ENCODE measurements at regions not wholly inside any gene's neighbourhood (a gene's known extent, or its start where the extent isn't known, plus 50 kb on each side); places are given as distances from the start of the nearest gene placed in this dataset.
"Not testable (repeated sequence)": the region's sequence is repeated elsewhere in the genome, so short reads cannot be mapped to it uniquely, and the experiment has no call there.

DNA sequence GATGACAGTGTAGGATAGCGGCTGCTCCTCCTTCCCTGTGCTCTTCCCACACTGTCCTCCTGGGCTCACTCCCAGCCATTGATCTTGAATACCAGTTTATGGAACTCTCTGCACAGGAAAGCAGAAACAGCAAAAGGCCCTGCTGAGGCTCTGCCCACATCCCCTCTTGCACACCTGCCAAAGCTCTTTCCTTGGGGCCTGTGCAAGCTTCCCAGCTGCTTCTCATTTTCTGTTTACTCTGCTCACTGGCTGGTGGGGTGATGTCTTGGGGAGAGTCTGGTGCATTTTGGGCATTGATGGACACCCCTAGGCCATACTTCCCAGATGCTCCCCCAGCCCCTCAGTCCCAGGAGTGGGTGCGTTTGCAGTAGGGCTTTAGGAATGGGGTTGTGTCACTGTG, 361.8 kb downstream of the TMEM121 start:
- FAIRE-seq (no peak), DNase-seq (ENCODE audit: insufficient read length, low spot score) (no peak)
- TF ChIP-seq, protein P1, sequence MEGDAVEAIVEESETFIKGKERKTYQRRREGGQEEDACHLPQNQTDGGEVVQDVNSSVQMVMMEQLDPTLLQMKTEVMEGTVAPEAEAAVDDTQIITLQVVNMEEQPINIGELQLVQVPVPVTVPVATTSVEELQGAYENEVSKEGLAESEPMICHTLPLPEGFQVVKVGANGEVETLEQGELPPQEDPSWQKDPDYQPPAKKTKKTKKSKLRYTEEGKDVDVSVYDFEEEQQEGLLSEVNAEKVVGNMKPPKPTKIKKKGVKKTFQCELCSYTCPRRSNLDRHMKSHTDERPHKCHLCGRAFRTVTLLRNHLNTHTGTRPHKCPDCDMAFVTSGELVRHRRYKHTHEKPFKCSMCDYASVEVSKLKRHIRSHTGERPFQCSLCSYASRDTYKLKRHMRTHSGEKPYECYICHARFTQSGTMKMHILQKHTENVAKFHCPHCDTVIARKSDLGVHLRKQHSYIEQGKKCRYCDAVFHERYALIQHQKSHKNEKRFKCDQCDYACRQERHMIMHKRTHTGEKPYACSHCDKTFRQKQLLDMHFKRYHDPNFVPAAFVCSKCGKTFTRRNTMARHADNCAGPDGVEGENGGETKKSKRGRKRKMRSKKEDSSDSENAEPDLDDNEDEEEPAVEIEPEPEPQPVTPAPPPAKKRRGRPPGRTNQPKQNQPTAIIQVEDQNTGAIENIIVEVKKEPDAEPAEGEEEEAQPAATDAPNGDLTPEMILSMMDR (IDR thresholded peaks at IDR 0.05; ENCODE audit: insufficient read depth, missing control alignments): no peak

DNA sequence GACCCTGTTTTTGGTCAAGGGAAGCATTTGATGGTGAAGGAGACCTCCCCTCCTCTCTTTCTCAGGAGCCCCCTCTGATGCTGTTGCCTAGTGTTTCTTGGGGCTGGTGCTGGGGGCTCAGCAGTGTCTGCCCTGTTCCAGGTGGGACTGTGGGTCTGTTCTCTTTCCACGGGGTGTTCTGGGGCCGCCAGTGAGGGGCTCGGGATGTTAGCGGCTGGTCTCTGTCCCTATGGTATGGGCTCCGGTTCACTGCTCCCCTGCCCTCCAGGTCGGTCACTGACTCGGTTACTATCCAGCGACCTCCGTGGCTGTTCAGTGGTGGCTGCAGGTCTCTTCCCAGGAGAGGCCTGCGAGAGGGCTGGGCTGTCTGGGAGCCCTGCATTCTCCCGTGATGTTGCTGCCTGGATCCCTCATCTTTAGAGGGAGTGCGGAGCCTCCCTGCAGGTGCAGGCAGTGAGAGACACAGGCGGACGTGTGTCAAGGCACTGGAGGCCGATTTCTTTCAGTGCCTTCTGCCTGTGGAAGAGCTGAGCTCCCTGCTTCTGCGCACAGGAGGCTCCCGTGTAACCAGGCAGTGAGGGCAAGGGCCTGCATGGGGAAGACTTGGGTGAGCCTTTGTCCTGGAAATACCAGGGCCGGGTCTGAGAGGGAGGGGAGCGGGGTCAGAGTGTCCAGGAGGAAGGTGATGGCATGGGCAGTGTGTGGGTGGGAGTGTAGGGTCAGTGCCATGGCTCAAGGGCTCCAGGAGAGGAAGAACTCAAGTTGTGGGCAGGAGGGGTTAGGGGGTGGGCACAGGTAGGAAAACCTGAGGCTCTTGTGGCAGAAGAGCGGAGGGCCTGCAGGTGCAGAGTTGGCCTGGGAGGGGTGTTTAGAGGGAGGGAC, 362.6 kb downstream of the TMEM121 start:
- FAIRE-seq: no peak

DNA sequence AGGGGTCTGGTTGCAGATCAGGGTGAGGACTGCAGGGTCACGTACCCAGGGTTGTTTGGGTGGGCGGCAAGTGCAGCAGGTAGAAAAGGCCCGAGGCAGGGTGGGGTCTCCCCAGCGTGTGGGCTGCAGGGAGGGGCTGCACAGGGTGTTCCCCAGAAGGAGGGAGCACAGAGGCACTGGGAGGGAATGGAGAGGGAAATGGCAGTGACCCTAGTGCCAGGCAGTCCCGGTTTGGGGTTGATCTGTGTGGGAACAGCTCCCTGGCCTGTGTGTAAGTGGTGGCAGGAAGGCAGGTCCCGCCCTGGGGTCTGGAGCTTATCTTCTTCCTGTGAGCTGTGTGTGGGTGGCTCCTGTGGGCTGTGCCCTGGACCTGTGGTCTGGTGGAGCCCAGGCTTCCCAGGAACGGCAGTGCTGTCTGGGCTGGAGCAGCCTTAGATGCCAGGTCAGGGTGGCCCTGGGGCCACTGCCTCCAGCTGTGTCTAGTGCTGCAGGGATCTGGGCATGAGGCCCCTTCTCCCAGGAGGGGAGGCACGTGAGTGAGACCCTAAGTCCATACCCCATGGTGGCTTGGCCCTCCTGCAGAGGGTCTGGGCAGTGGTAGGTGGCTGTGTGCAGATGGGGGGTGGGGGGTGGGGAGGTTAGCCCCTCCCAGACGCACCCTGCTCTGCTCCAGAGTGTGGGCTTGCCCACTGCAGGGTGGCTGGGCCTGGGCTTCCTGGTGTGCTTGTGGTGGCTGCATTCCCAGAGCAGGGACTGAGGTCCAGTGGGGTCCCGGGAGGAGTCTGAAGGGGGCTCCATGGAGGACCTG, 363.5 kb downstream of the TMEM121 start:
- no peak for FAIRE-seq
- DNase-seq (ENCODE audit: insufficient read length, low spot score): no peak
- TF ChIP-seq, protein P1 (IDR thresholded peaks at IDR 0.05; ENCODE audit: insufficient read depth, missing control alignments): no peak

More for the DNA sequence above, 362.6 kb downstream of the TMEM121 start:
- TF ChIP-seq, protein P1 (IDR thresholded peaks at IDR 0.05; ENCODE audit: insufficient read depth, missing control alignments): no peak
- no peak for DNase-seq (ENCODE audit: insufficient read length, low spot score)

DNA sequence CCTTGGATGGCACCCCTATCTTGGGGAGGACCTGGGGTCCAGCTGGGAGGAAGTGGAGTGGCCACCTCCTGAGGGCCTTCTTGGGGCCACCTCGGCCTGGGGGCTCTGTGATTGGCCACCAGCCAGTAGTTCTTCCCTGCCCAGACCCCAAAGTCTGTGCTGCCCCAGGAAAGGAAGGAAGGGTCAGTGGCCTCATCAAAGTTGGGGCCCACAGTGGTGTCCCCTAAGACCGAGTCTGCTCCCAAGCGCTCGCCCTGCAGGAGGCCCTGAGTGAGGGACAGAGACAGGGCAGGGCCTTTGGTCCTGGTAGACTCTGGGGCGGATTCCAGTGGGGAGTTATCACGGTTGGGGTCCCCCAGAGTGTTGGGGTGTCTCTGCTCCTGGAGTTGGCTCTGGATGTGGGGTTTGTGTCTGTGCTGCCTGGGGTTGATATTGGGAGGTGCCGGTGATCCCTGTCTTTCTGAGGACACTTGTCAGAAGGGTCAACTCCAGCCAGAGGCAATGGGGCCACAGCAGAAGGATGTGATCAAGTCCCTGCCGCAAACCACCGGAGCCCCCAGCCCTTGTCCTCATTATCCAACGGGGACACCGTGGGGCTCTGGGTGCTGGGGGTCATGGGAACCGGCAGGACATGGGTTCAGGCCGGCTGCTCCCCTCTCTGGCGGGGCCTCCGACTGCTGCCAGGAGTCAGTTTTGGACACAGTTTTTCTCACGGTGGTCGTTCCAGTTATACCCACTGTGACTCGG, 364.3 kb downstream of the TMEM121 start:
- TF ChIP-seq, protein P1 (IDR thresholded peaks at IDR 0.05; ENCODE audit: insufficient read depth, missing control alignments): no peak
- FAIRE-seq (no peak), DNase-seq (ENCODE audit: insufficient read length, low spot score) (no peak)

DNA sequence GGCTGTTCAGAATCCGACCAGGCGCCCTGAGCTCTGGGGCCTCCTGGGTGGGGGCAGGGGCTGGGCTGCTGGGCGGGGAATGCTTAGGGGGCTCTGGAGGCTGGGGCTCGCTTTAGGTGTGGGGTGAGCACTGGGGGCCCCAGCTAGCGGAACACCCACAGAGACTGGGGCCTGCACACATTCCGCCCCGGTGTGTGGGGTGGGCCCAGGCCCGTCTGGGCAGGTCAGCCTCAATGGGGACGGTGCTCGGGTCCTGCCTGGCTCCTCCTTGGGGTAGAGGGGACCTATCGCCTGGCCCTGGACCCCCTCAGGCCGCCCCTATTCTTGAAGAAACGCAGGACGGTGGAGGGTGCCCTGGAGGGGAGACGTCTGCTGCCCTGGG, 364.8 kb downstream of the TMEM121 start:
- DNase-seq (ENCODE audit: insufficient read length, low spot score): no peak
- no peak for FAIRE-seq
- TF ChIP-seq, protein P1 (IDR thresholded peaks at IDR 0.05; ENCODE audit: insufficient read depth, missing control alignments): no peak

DNA sequence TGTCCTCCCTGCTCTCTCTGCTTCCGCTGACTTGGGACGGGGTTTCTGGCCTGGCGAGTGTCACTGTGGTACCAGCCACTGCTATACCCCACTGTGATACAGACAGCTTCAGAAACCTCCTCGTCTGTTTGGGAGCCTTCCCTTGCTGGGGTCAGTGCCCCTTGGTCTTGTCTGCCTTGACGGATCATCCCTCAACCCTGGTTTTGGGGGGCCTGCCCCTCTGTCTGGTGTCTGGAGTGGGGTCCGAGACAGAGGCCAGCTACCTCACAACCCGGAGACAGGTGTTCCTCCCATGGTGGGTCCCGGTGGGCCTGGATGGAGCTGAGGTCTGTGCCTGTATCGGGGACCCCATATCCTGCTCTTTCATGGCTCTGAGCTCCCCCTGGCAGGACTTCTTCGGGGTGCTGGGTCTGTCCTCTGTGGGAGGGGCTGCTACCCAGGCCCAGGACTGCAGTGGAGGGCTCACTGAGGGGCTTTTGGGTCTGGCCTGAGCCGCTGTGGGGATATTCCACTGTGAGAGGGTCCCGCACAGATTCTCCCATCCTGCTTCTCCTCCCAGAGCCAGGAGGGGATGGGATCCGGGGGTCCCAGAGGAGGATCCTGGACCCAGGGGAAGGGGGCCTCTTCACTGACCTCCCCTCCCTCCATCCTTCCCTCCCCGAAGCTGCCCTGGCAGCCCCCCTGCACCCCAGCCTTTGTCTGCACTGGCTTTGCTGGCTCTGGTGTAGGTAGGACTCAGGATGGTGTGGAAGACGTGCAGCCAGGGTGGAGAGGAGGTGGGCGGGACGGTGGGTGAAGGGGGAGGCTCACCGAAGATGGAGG, 365.5 kb downstream of the TMEM121 start:
- FAIRE-seq: no peak
- TF ChIP-seq, protein P1 (IDR thresholded peaks at IDR 0.05; ENCODE audit: insufficient read depth, missing control alignments): no peak
- DNase-seq (ENCODE audit: insufficient read length, low spot score): no peak

DNA sequence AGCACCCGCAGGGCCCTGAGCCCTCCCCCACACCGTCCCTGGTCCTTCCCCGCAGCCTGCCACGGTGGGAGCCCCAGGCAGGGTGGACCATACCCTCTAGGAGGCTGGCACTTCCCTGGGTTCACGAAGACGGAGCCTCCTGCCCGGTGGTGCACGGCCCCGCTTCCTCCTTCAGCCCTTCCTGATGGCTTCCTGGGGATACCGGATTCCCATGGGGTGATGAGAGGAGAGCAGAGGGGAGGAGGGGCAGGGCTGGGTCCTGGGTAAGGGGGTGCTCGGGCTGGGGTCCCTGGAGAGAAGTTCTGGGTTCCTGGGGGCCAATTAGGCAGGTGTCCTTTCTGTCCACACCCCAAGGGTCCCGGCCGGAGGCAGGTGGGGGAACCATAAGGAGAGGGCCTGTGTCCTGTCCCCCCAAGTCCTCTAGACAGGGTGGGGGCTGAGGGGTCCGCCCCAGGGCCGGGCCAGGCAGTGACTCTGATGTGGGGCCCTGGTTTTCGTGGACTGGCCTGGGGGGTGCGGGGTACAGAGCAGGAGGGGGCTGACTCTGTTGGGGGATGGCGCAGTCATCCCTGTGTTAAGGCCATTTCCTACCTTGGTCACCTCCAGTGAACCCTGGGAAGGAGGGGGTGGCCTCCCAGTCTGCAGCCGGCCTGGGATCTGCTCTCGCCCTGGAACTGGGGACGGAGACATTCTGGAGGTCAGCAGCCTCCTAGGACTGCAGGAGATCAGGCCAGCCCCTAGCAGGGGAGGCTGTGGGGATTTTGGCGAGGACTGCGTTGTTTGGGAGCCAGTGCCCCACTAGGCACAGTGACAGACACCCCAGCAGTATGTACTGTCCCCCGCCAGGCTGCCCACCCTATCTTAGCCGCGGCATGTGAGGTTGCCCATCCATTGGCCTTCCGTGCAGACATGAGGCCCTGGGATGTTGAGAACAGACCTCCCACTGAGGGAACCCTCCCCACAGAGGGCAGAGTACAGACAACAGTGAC, 366.4 kb downstream of the TMEM121 start:
- FAIRE-seq; DNase-seq (ENCODE audit: insufficient read length, low spot score): not testable (repeated sequence)

DNA sequence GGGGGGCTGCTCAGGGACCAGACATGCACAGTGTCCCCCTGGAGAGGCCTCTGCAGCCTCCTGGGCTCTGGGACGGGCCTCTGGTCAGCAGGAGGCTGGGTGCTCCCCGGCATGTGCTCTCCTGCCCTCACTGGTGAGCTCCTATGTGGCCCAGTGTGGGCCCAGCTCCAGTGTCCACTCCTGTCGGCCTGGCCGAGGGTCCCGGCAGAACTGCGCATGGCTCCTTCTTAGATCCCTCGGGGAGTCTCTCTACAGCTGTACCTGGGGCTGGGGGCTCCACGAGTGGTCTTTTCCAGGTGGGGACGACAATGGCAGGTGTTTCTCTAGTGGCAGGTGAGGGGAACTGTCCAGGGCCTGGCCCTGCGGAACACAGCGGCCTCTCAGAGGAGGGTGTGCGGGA, 367.3 kb downstream of the TMEM121 start:
- DNase-seq (ENCODE audit: insufficient read length, low spot score); FAIRE-seq: not testable (repeated sequence)
